ENCODE measurements at regions not wholly inside any gene's neighbourhood (a gene's known extent, or its start where the extent isn't known, plus 50 kb on each side); places are given as distances from the start of the nearest gene placed in this dataset.

- TF ChIP-seq HOXA9 (CRISPR knock-in tag; IDR thresholded peaks at IDR 0.05; ENCODE audit: borderline replicate concordance) = no peak
- no peak for TF ChIP-seq TCF12 (IDR thresholded peaks at IDR 0.05)
- 0 out of 2 replicates have a peak, but pooled peaks have one; percentile 45 for TF ChIP-seq TCF12 (CRISPR knock-in tag; IDR thresholded peaks at IDR 0.05)
- TF ChIP-seq ARID5B (CRISPR knock-in tag; IDR thresholded peaks at IDR 0.05) = peak; percentile 74
- no peak for TF ChIP-seq REXO4 (CRISPR knock-in tag; IDR thresholded peaks at IDR 0.05; ENCODE audit: borderline replicate concordance)
- TF ChIP-seq ZNF747 (CRISPR knock-in tag; IDR thresholded peaks at IDR 0.05; ENCODE audit: borderline replicate concordance) = no peak
- no peak for TF ChIP-seq ZNF605 (CRISPR knock-in tag; IDR thresholded peaks at IDR 0.05)
- TF ChIP-seq ZNF784 (CRISPR knock-in tag; IDR thresholded peaks at IDR 0.05; ENCODE audit: borderline replicate concordance) = no peak; the same call in 1 of the 2 replicates
- peak; percentile 46; the same call in 1 of the 2 replicates for TF ChIP-seq DRAP1 (CRISPR knock-in tag; IDR thresholded peaks at IDR 0.05)
- TF ChIP-seq ZBTB26 (CRISPR knock-in tag; IDR thresholded peaks at IDR 0.05; ENCODE audit: borderline replicate concordance) = no peak
- TF ChIP-seq DPF2 (CRISPR knock-in tag; IDR thresholded peaks at IDR 0.05; ENCODE audit: borderline replicate concordance, low read depth) = peak; percentile 33; the same call in 1 of the 2 replicates
- TF ChIP-seq SRSF4 (IDR thresholded peaks at IDR 0.05; ENCODE audit: low read depth, low read length, poor library complexity, severe bottlenecking) = no peak
- no peak for TF ChIP-seq ZNF512 (CRISPR knock-in tag; IDR thresholded peaks at IDR 0.05)
- TF ChIP-seq ZNF644 (CRISPR knock-in tag; IDR thresholded peaks at IDR 0.05; ENCODE audit: low read depth) = peak; percentile 95
- TF ChIP-seq YEATS2 (CRISPR knock-in tag; IDR thresholded peaks at IDR 0.05; ENCODE audit: borderline replicate concordance) = no peak
- TF ChIP-seq ZBTB38 (CRISPR knock-in tag; IDR thresholded peaks at IDR 0.05) = no peak
- TF ChIP-seq NFATC3 (CRISPR knock-in tag; IDR thresholded peaks at IDR 0.05) = no peak
- no peak for TF ChIP-seq ZNF530 (CRISPR knock-in tag; IDR thresholded peaks at IDR 0.05; ENCODE audit: low read depth)
- no peak for TF ChIP-seq ZSCAN30 (CRISPR knock-in tag; IDR thresholded peaks at IDR 0.05)
- no peak for TF ChIP-seq GLMP (CRISPR knock-in tag; IDR thresholded peaks at IDR 0.05; ENCODE audit: borderline replicate concordance)
- no peak for TF ChIP-seq ZFP36L1 (CRISPR knock-in tag; IDR thresholded peaks at IDR 0.05)
- TF ChIP-seq ZNF10 (CRISPR knock-in tag; IDR thresholded peaks at IDR 0.05; ENCODE audit: borderline replicate concordance, low read depth) = no peak
Observed at GRCh38 chr3:168859143-168859542, 763.4 kb upstream of the GOLIM4 start (continued).
